ENCODE measurements at regions not wholly inside any gene's neighbourhood (a gene's known extent, or its start where the extent isn't known, plus 50 kb on each side); places are given as distances from the start of the nearest gene placed in this dataset.

DNA sequence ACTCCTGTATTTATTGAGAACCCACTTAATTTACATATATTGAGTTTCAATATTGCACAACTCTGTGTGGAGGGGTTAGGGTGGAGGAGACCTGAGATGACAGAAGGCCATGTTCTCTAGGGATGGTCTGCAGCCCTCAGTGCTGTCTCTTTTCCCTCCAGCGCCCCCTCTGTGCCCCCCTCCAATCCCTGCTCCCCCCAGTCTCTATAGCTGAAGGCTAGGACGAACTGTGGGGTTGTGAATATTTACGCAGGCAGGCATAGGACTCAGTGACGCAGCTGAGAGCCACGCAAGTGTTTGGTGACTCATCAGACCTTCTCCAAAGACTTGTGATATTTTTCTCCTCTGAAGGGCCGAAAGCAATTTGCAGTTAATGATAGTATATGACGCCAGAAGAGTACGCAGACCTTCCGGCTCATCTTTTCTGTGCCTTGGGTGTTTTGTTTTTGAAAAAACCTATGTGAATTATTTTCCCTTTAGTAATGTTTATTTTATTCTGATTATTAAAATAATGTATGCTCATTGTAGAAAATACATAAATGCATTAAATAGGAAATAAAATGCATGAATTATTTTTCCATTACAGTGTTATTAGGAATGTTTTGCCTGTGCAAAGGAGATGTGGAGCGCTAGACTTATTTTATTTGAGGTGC is 85.3 kb downstream of the SLC25A47 start:
- intact Hi-C loops (cut with micrococcal nuclease): no loop called here
- Histone ChIP-seq H4K20me1 (ENCODE audit: insufficient read depth) (no peaks in the 10 kb centered on the region), H3K9me2 (ENCODE audit: insufficient read depth) (no peaks in the 10 kb centered on the region), H2AFZ (ENCODE audit: low read depth, low read length, poor library complexity, severe bottlenecking) (no peak overlapping the region), H3K36me3 (ENCODE audit: control insufficient read depth in 1 of 2, insufficient read depth in 2 of 2, low read length in 2 of 2) (no peaks in the 10 kb centered on the region), H3K4me1 (ENCODE audit: control insufficient read depth in 1 of 2, insufficient read depth in 2 of 2, low read length in 2 of 2) (peaks cover 31 to 43% of the 10 kb centered on the region in 2 experiments), H3K9me3 (ENCODE audit: control insufficient read depth in 1 of 2, insufficient read depth in 1 of 2, low read depth in 1 of 2, low read length in 2 of 2) (no peaks in the 10 kb centered on the region), H3K27me3 (ENCODE audit: insufficient read depth, low read length) (no peaks in the 10 kb centered on the region), H3K9ac (ENCODE audit: low read length) (peak overlapping the region; percentile 41), H3K4me2 (ENCODE audit: low read length) (peak overlapping the region; percentile 75), H3K4me3 (replicated peaks in 1 of 2; ENCODE audit: low read depth in 1 of 2, low read length in 2 of 2) (peak overlapping the region in 1 of 2 experiments; percentile 34; a peak in 2 of 4 replicates), H3K79me2 (ENCODE audit: insufficient read depth, low read length) (no peaks in the 10 kb centered on the region), H3K27ac (ENCODE audit: low read depth, low read length) (peak overlapping the region; percentile 35)
- peak; percentile 67 for DNase-seq (ENCODE audit: low read depth, low spot score)
- RAD21 ChIA-PET (ENCODE audit: low non-redundant PET in 1 of 2, low total read pairs in 2 of 2, uncharacterized antibody in 2 of 2, unreplicated experiment in 2 of 2): no interaction called here
- CTCF ChIA-PET: interaction anchor here (0.6 to 1.8 kb wide), 5 partner anchors 9 to 240 kb away, joined by 5 to 8 read pairs (median 6); no protein-coding TSS in a partner anchor
- BruUV-seq (replicated peaks): no TSS peak
- ATAC-seq: peak; percentile 86
- POLR2A ChIA-PET: no interaction called here
- TF ChIP-seq, protein P1, sequence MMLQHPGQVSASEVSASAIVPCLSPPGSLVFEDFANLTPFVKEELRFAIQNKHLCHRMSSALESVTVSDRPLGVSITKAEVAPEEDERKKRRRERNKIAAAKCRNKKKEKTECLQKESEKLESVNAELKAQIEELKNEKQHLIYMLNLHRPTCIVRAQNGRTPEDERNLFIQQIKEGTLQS (IDR thresholded peaks at IDR 0.05): no peak
- TF ChIP-seq ZFX (IDR thresholded peaks at IDR 0.05) (no peak), ZNF274 (IDR thresholded peaks at IDR 0.05; ENCODE audit: low read depth, low read length) (no peak), POLR2A (IDR thresholded peaks at IDR 0.05; ENCODE audit: borderline replicate concordance, extremely low read depth, insufficient read depth, insufficient read length) (no peak), SP1 (IDR thresholded peaks at IDR 0.05; ENCODE audit: low read depth) (peak; percentile 61), CEBPB (IDR thresholded peaks at IDR 0.05; ENCODE audit: low read depth) (peak; percentile 64), EZH2phosphoT487 (IDR thresholded peaks at IDR 0.05; ENCODE audit: borderline replicate concordance) (no peak), TCF7L2 (IDR thresholded peaks at IDR 0.05; ENCODE audit: borderline replicate concordance, extremely low read depth, insufficient read depth, insufficient read length) (peak; percentile 89), FOSL1 (IDR thresholded peaks at IDR 0.05; ENCODE audit: low read depth) (peak; percentile 84), JUND (IDR thresholded peaks at IDR 0.05) (peak; percentile 86), ELF1 (IDR thresholded peaks at IDR 0.05; ENCODE audit: borderline replicate concordance, low read depth) (no peak), EGR1 (IDR thresholded peaks at IDR 0.05; ENCODE audit: low read depth) (no peak), RAD21 (IDR thresholded peaks at IDR 0.05; ENCODE audit: low read depth) (0 out of 2 replicates have a peak, but pooled peaks have one; percentile 4), SRF (IDR thresholded peaks at IDR 0.05; ENCODE audit: low read depth) (no peak), SIN3A (IDR thresholded peaks at IDR 0.05; ENCODE audit: low read depth) (no peak), EZH2 (IDR thresholded peaks at IDR 0.05) (no peak), YY1 (IDR thresholded peaks at IDR 0.05; ENCODE audit: extremely low read depth, insufficient replicate concordance, low read depth, low read length) (no peak), POLR2AphosphoS5 (IDR thresholded peaks at IDR 0.05; ENCODE audit: low read depth, low read length) (no peak)
- TF ChIP-seq, protein P2, sequence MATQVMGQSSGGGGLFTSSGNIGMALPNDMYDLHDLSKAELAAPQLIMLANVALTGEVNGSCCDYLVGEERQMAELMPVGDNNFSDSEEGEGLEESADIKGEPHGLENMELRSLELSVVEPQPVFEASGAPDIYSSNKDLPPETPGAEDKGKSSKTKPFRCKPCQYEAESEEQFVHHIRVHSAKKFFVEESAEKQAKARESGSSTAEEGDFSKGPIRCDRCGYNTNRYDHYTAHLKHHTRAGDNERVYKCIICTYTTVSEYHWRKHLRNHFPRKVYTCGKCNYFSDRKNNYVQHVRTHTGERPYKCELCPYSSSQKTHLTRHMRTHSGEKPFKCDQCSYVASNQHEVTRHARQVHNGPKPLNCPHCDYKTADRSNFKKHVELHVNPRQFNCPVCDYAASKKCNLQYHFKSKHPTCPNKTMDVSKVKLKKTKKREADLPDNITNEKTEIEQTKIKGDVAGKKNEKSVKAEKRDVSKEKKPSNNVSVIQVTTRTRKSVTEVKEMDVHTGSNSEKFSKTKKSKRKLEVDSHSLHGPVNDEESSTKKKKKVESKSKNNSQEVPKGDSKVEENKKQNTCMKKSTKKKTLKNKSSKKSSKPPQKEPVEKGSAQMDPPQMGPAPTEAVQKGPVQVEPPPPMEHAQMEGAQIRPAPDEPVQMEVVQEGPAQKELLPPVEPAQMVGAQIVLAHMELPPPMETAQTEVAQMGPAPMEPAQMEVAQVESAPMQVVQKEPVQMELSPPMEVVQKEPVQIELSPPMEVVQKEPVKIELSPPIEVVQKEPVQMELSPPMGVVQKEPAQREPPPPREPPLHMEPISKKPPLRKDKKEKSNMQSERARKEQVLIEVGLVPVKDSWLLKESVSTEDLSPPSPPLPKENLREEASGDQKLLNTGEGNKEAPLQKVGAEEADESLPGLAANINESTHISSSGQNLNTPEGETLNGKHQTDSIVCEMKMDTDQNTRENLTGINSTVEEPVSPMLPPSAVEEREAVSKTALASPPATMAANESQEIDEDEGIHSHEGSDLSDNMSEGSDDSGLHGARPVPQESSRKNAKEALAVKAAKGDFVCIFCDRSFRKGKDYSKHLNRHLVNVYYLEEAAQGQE (IDR thresholded peaks at IDR 0.05; ENCODE audit: low read depth): no peak
- TF ChIP-seq, protein P3, sequence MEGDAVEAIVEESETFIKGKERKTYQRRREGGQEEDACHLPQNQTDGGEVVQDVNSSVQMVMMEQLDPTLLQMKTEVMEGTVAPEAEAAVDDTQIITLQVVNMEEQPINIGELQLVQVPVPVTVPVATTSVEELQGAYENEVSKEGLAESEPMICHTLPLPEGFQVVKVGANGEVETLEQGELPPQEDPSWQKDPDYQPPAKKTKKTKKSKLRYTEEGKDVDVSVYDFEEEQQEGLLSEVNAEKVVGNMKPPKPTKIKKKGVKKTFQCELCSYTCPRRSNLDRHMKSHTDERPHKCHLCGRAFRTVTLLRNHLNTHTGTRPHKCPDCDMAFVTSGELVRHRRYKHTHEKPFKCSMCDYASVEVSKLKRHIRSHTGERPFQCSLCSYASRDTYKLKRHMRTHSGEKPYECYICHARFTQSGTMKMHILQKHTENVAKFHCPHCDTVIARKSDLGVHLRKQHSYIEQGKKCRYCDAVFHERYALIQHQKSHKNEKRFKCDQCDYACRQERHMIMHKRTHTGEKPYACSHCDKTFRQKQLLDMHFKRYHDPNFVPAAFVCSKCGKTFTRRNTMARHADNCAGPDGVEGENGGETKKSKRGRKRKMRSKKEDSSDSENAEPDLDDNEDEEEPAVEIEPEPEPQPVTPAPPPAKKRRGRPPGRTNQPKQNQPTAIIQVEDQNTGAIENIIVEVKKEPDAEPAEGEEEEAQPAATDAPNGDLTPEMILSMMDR (IDR thresholded peaks at IDR 0.05 in 2 of 3, conservative IDR thresholded peaks at IDR 0.05 in 1 of 3; ENCODE audit: borderline replicate concordance in 1 of 3, insufficient read depth in 1 of 3, low read depth in 2 of 3, low read length in 2 of 3): no peak
- TF ChIP-seq, protein P4, sequence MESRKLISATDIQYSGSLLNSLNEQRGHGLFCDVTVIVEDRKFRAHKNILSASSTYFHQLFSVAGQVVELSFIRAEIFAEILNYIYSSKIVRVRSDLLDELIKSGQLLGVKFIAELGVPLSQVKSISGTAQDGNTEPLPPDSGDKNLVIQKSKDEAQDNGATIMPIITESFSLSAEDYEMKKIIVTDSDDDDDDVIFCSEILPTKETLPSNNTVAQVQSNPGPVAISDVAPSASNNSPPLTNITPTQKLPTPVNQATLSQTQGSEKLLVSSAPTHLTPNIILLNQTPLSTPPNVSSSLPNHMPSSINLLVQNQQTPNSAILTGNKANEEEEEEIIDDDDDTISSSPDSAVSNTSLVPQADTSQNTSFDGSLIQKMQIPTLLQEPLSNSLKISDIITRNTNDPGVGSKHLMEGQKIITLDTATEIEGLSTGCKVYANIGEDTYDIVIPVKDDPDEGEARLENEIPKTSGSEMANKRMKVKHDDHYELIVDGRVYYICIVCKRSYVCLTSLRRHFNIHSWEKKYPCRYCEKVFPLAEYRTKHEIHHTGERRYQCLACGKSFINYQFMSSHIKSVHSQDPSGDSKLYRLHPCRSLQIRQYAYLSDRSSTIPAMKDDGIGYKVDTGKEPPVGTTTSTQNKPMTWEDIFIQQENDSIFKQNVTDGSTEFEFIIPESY (IDR thresholded peaks at IDR 0.05; ENCODE audit: extremely low read depth, insufficient replicate concordance, low read length): no peak

Measured in HCT116 (cell line).